Upper lobe of right lung (tissue), 1 donor: ENCODE measurements at regions not wholly inside any gene's neighbourhood (a gene's known extent, or its start where the extent isn't known, plus 50 kb on each side); places are given as distances from the start of the nearest gene placed in this dataset.

Experiments
- ATAC-seq: fragments of 200-7000 bp; cut with Tn5 transposase; one replicate; pipeline ENCODE4 v1.9.1; 2020; ENCODE audit warnings: mild to moderate bottlenecking, moderate library complexity
- DNase-seq: peaks from one replicate; pipeline ENCODE4 v3.0.0-alpha.2; 2020
- H3K27ac ChIP-seq: fragments of 200-600 bp; one replicate; pipeline ENCODE4 v1.8.0; 2022
- H3K27me3 ChIP-seq: fragments of 200-600 bp; one replicate; pipeline ENCODE4 v1.8.0; 2022; ENCODE audit warnings: mild to moderate bottlenecking
- H3K36me3 ChIP-seq: fragments of 200-600 bp; one replicate; pipeline ENCODE4 v1.8.0; 2022
- H3K4me1 ChIP-seq: fragments of 200-600 bp; one replicate; pipeline ENCODE4 v1.8.0; 2022
- H3K4me3 ChIP-seq: fragments of 200-600 bp; one replicate; pipeline ENCODE4 v1.8.0; 2022; ENCODE audit warnings: mild to moderate bottlenecking
- H3K9me3 ChIP-seq: fragments of 200-600 bp; one replicate; pipeline ENCODE4 v1.8.0; 2022
- intact Hi-C: fragments of 100-400 bp; cut with DNase I; formaldehyde crosslinking; loops from one replicate; pipeline ENCODE4 v1.11.0; 2022
- TF ChIP-seq, protein P1 (sequence below): fragments of 200-600 bp; IDR thresholded peaks from one replicate; pipeline ENCODE4 v1.8.0; 2022; ENCODE audit warnings: antibody characterized with exemption
- donor health status: DM: no; HTN: yes; CAD: no; lungs with severe emphysema.

DNA sequence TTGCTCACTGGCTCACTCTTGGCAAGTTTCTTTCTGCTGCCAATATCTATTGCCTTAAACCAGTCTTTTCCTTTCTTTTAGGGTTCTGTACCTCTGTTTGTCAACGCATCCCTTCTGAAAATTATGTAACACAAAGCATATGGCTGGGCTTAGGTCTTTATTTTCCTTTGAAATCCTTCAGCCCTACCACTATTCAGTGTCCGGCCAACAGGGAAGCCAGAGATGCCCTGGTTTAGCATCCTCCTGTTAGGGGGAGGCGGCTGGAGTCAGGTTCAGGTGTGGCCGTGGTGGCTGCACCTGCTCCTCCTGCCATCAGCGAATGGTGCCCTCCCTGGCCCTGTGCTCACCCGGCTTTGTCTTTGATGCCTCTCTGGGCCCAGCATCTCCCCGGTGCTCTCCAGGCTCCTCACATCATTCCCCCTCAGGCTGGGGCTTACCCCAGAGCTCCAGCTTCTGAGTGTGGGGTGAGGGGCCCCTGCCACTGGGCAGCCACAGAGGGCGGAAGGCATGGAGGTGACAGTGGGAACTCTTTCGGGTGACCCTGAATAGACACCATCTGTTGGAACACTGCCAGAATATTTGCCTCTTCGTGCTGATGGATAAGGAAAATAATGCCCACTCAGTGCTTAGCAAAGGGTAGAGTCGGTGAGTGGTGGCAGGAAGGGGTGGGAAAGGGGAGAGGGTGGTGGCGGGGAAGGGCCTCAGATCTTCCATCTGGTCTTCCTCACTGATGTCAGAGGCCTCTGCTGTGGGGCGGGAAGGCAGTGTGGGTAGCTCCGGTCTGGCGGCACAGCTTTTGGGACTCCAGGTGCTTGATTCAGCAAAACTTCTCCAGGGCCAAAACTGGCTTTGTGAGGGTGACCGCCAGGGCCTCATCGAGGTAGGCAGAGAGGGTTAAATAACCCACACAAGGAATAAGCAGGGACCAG lies 97.2 kb downstream of the DACT2 start:
- Histone ChIP-seq H3K27me3 (no peaks in the 10 kb centered on the region), H3K27ac (no peak overlapping the region), H3K4me1 (no peaks in the 10 kb centered on the region), H3K9me3 (no peaks in the 10 kb centered on the region), H3K4me3 (no peak overlapping the region), H3K36me3 (no peaks in the 10 kb centered on the region)
- TF ChIP-seq, protein P1, sequence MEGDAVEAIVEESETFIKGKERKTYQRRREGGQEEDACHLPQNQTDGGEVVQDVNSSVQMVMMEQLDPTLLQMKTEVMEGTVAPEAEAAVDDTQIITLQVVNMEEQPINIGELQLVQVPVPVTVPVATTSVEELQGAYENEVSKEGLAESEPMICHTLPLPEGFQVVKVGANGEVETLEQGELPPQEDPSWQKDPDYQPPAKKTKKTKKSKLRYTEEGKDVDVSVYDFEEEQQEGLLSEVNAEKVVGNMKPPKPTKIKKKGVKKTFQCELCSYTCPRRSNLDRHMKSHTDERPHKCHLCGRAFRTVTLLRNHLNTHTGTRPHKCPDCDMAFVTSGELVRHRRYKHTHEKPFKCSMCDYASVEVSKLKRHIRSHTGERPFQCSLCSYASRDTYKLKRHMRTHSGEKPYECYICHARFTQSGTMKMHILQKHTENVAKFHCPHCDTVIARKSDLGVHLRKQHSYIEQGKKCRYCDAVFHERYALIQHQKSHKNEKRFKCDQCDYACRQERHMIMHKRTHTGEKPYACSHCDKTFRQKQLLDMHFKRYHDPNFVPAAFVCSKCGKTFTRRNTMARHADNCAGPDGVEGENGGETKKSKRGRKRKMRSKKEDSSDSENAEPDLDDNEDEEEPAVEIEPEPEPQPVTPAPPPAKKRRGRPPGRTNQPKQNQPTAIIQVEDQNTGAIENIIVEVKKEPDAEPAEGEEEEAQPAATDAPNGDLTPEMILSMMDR: no peak
- intact Hi-C loops: no loop called here
- no peak for ATAC-seq
- no peak for DNase-seq

DNA sequence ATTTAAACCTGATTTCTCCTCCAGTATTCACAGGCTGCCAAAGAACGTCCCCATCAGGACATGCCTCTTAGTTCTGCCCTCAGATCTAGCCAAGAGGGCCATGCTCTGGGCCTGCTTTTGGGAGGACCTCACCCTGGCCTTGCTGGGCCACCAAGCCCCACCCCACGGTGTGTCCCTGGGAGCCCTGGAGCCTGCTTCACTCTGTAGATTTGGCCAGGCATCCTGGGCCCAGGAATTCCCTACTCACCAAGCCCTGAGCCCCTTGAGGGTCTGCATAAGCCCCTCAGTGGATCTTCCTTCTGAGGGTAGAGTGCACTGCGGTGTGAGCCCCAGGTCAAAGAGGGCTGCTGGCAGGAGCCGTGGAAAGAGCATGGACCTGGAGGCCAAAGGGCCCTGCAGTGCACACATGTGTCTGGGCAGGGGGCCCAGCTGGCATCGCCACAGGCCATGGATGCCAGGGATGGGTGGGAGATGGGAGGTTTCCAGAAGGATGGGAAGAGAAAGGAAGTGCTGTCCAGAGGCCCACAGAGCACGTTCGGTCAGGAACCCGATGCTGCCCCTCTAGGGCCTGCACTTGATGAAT lies 98.0 kb downstream of the DACT2 start:
- intact Hi-C loops: no loop called here
- DNase-seq (no peak), ATAC-seq (no peak)
- no peaks in the 10 kb centered on the region for H3K4me1 ChIP-seq
- no peaks in the 10 kb centered on the region for H3K9me3 ChIP-seq
- TF ChIP-seq, protein P1: no peak
- H3K36me3 ChIP-seq: no peaks in the 10 kb centered on the region
- H3K27me3 ChIP-seq: no peaks in the 10 kb centered on the region
- H3K4me3 ChIP-seq: no peak overlapping the region
- no peak overlapping the region for H3K27ac ChIP-seq

DNA sequence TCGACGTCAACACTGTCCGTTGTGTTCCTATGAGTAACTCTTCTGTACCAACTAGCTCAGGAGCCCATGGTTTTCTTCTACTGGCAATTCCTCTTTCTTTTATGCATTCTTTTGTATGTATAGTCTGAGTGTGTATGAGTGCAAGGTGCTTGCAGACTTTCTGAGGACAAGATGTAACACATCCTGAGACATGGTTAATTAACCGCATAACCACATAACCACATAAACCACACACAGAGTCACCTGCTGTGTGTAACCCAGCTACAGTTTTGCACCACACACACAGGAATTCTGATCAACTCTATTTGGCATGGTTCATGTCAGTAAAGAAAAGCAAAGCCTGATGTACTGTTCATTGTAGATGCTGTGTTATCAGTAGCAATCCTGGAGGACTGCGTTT lies 98.6 kb downstream of the DACT2 start:
- no peaks in the 10 kb centered on the region for H3K9me3 ChIP-seq
- no peaks in the 10 kb centered on the region for H3K4me1 ChIP-seq
- ATAC-seq (no peak), DNase-seq (no peak)
- TF ChIP-seq, protein P1: no peak
- no peaks in the 10 kb centered on the region for H3K27me3 ChIP-seq
- no peak overlapping the region for H3K4me3 ChIP-seq
- H3K36me3 ChIP-seq: no peaks in the 10 kb centered on the region
- no peak overlapping the region for H3K27ac ChIP-seq
- intact Hi-C loops: no loop called here

DNA sequence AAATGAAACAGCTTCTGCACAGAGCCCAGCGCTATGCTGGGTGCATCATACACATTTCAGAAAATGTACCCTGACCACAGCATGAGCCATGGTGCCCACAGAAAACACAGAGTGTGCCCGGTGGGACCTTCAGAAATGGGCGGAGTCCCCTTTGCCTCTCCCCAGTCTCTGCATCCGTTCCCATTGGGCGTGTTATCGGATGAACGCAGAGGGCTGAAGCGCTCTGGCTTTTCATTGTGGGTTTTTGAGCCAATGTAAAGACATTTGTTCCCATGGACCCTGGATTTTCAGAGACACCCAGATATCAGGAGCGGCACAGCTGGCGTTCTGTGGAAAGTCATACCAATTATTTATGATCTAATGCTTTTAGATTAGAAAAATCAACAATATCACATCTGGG lies 99.8 kb downstream of the DACT2 start:
- no peak for ATAC-seq
- no peak for DNase-seq
- intact Hi-C loops: no loop called here
- TF ChIP-seq, protein P1: no peak
- no peaks in the 10 kb centered on the region for H3K36me3 ChIP-seq
- H3K4me3 ChIP-seq: no peak overlapping the region
- no peak overlapping the region for H3K27ac ChIP-seq
- H3K9me3 ChIP-seq: no peaks in the 10 kb centered on the region
- no peaks in the 10 kb centered on the region for H3K4me1 ChIP-seq
- H3K27me3 ChIP-seq: no peaks in the 10 kb centered on the region

DNA sequence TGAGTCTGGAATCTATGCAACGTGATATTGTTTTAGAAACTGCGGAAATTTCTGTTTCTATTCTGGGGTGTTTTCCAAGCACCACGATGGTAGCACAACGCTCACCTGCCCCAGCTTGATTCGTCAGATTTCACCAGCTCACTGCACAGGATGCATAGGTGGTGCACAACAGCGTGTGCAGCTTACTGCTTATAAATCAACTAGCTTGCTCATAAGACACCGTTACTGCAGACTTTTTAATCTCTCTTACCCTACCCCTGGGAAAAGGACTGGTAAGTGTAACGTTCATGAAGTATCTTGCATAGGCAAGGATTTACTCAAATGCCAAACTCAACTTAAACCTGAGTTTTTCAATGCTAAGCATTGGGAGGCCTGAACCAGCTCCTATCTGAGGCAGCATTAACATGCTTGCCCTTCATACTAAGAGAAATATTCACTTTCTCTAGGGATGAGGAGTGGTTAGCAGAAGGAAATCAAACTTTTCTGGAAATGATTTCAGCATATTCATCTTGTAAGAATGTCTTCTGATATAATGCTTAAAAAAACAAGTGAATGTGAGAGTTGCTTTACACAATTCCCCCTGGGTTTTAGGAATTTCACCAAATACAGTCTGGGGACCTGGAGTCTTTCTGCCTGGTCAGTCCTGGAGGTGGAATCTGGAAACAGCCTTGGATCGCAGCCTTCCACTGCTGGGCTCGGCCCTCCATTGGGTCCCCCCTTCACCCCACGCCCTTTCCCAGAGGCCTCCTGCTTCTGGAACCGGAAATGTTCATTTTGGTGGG lies 100.6 kb downstream of the DACT2 start:
- TF ChIP-seq, protein P1: no peak
- DNase-seq: no peak
- intact Hi-C loops: no loop called here
- ATAC-seq: no peak
- H3K4me1 ChIP-seq: no peaks in the 10 kb centered on the region
- no peaks in the 10 kb centered on the region for H3K36me3 ChIP-seq
- no peak overlapping the region for H3K27ac ChIP-seq
- H3K4me3 ChIP-seq: no peak overlapping the region
- H3K9me3 ChIP-seq: no peaks in the 10 kb centered on the region
- no peaks in the 10 kb centered on the region for H3K27me3 ChIP-seq
